Activated CD4-positive, alpha-beta memory T cell treated with anti-CD3 and anti-CD28 coated beads, Interleukin-2, amount 10 ng/mL, durations not matched to agents 7 days and 5 days (primary cell): ENCODE measurements at regions not wholly inside any gene's neighbourhood (a gene's known extent, or its start where the extent isn't known, plus 50 kb on each side); places are given as distances from the start of the nearest gene placed in this dataset.

ENCODE experiments used
- CTCF ChIA-PET: fragments of 350-600 bp; sonication (Branson Sonifier 250); formaldehyde crosslinking; loops from one replicate; lab custom pipeline; 2021; ENCODE audit warnings: antibody characterized with exemption, inconsistent platforms; lab: Charles Lee
- POLR2A ChIA-PET: fragments of 350-600 bp; sonication (Branson Sonifier 250); formaldehyde crosslinking; loops from one replicate; lab custom pipeline; 2021; ENCODE audit warnings: antibody characterized with exemption; lab: Charles Lee
- DNase-seq: peaks from one replicate; pipeline ENCODE4 v3.0.0-alpha.2; 2020
- H3K27ac Mint-ChIP-seq: one replicate; pipeline ENCODE4 v1.8.0; 2021; ENCODE audit warnings: mild to moderate bottlenecking, mixed read lengths
- H3K27me3 Mint-ChIP-seq: one replicate; pipeline ENCODE4 v1.8.0; 2021; ENCODE audit warnings: mixed read lengths
- H3K36me3 Mint-ChIP-seq: one replicate; pipeline ENCODE4 v1.8.0; 2021; ENCODE audit warnings: low read depth, mixed read lengths
- H3K4me1 Mint-ChIP-seq: one replicate; pipeline ENCODE4 v1.8.0; 2021; ENCODE audit warnings: mixed read lengths
- H3K4me3 Mint-ChIP-seq: one replicate; pipeline ENCODE4 v1.8.0; 2021; ENCODE audit warnings: mild to moderate bottlenecking, mixed read lengths
- H3K9me3 Mint-ChIP-seq: one replicate; pipeline ENCODE4 v1.8.0; 2021; ENCODE audit warnings: mixed read lengths

- ChIA-PET POLR2A (no interaction called here), CTCF (no interaction called here)
- no peak for DNase-seq
- Mint-ChIP-seq H3K36me3 (no peaks in the 10 kb centered on the region), H3K4me3 (no peak overlapping the region), H3K4me1 (no peaks in the 10 kb centered on the region), H3K9me3 (no peaks in the 10 kb centered on the region), H3K27ac (no peak overlapping the region), H3K27me3 (no peaks in the 10 kb centered on the region)
Observed at GRCh38 chr17:33493566-33493965, 200.5 kb upstream of the ASIC2 start.

GRCh38 chr17:33494151-33494550 is 201.1 kb upstream of the ASIC2 start:
- no peak overlapping the region for H3K27ac Mint-ChIP-seq
- no peak for DNase-seq
- no peaks in the 10 kb centered on the region for H3K36me3 Mint-ChIP-seq
- ChIA-PET CTCF (no interaction called here), POLR2A (no interaction called here)
- H3K27me3 Mint-ChIP-seq = no peaks in the 10 kb centered on the region
- H3K9me3 Mint-ChIP-seq = no peaks in the 10 kb centered on the region
- H3K4me1 Mint-ChIP-seq = no peaks in the 10 kb centered on the region
- no peak overlapping the region for H3K4me3 Mint-ChIP-seq

- Mint-ChIP-seq H3K9me3 (no peaks in the 10 kb centered on the region), H3K27ac (no peak overlapping the region), H3K4me1 (no peaks in the 10 kb centered on the region), H3K36me3 (no peaks in the 10 kb centered on the region), H3K27me3 (no peaks in the 10 kb centered on the region), H3K4me3 (no peak overlapping the region)
- no peak for DNase-seq
- POLR2A ChIA-PET = no interaction called here
- CTCF ChIA-PET = no interaction called here
Observed at GRCh38 chr17:33497623-33498022, 204.5 kb upstream of the ASIC2 start.

- H3K36me3 Mint-ChIP-seq = no peaks in the 10 kb centered on the region
- CTCF ChIA-PET = no interaction called here
- no peaks in the 10 kb centered on the region for H3K27me3 Mint-ChIP-seq
- H3K4me3 Mint-ChIP-seq = no peak overlapping the region
- no peaks in the 10 kb centered on the region for H3K9me3 Mint-ChIP-seq
- DNase-seq = no peak
- no peaks in the 10 kb centered on the region for H3K4me1 Mint-ChIP-seq
- POLR2A ChIA-PET = no interaction called here
- no peak overlapping the region for H3K27ac Mint-ChIP-seq
Observed at GRCh38 chr17:33498069-33498468, 205.0 kb upstream of the ASIC2 start.

- H3K36me3 Mint-ChIP-seq = no peaks in the 10 kb centered on the region
- no peak overlapping the region for H3K4me3 Mint-ChIP-seq
- POLR2A ChIA-PET = no interaction called here
- no peak overlapping the region for H3K27ac Mint-ChIP-seq
- H3K9me3 Mint-ChIP-seq = no peaks in the 10 kb centered on the region
- CTCF ChIA-PET = no interaction called here
- no peaks in the 10 kb centered on the region for H3K4me1 Mint-ChIP-seq
- peaks cover 1% of the 10 kb centered on the region for H3K27me3 Mint-ChIP-seq
- no peak for DNase-seq
Observed at GRCh38 chr17:33499040-33499439, 205.9 kb upstream of the ASIC2 start.

GRCh38 chr17:33500151-33500550 is 207.1 kb upstream of the ASIC2 start:
- H3K27ac Mint-ChIP-seq = no peak overlapping the region
- CTCF ChIA-PET = interaction anchor here (1.2 kb wide), 1 partner anchor 18 kb away, joined by 3 read pairs; no protein-coding TSS in a partner anchor

GRCh38 chr17:33501185-33501584 is 208.1 kb upstream of the ASIC2 start:
- ChIA-PET POLR2A (no interaction called here), CTCF (interaction anchor here (1.2 kb wide), 1 partner anchor 17 kb away, joined by 3 read pairs; no protein-coding TSS in a partner anchor)
- Mint-ChIP-seq H3K27me3 (peaks cover 9% of the 10 kb centered on the region), H3K4me3 (no peak overlapping the region), H3K27ac (no peak overlapping the region), H3K9me3 (no peaks in the 10 kb centered on the region), H3K36me3 (no peaks in the 10 kb centered on the region), H3K4me1 (no peaks in the 10 kb centered on the region)
- DNase-seq = no peak

More at GRCh38 chr17:33500151-33500550, 207.1 kb upstream of the ASIC2 start:
- Mint-ChIP-seq H3K36me3 (no peaks in the 10 kb centered on the region), H3K9me3 (no peaks in the 10 kb centered on the region), H3K27me3 (peaks cover 9% of the 10 kb centered on the region), H3K4me3 (no peak overlapping the region), H3K4me1 (no peaks in the 10 kb centered on the region)
- POLR2A ChIA-PET = no interaction called here
- DNase-seq = no peak

- Mint-ChIP-seq H3K27me3 (peaks cover 34% of the 10 kb centered on the region), H3K4me1 (peaks cover 6% of the 10 kb centered on the region), H3K27ac (no peak overlapping the region), H3K9me3 (no peaks in the 10 kb centered on the region), H3K4me3 (no peak overlapping the region), H3K36me3 (no peaks in the 10 kb centered on the region)
- CTCF ChIA-PET = no interaction called here
- DNase-seq = no peak
- POLR2A ChIA-PET = no interaction called here
Observed at GRCh38 chr17:33504571-33504970, 211.5 kb upstream of the ASIC2 start.

GRCh38 chr17:33506889-33507650 is 214.0 kb upstream of the ASIC2 start:
- POLR2A ChIA-PET = no interaction called here
- CTCF ChIA-PET = no interaction called here
- H3K27me3 Mint-ChIP-seq = peaks cover 36% of the 10 kb centered on the region
- no peak overlapping the region for H3K4me3 Mint-ChIP-seq
- peaks cover 17% of the 10 kb centered on the region for H3K4me1 Mint-ChIP-seq
- H3K9me3 Mint-ChIP-seq = peaks cover 5% of the 10 kb centered on the region
- DNase-seq = no peak
- no peaks in the 10 kb centered on the region for H3K36me3 Mint-ChIP-seq
- no peak overlapping the region for H3K27ac Mint-ChIP-seq

- no peak overlapping the region for H3K4me3 Mint-ChIP-seq
- peaks cover 42% of the 10 kb centered on the region for H3K27me3 Mint-ChIP-seq
- ChIA-PET POLR2A (no interaction called here), CTCF (no interaction called here)
- DNase-seq = no peak
- no peaks in the 10 kb centered on the region for H3K36me3 Mint-ChIP-seq
- peaks cover 7% of the 10 kb centered on the region for H3K9me3 Mint-ChIP-seq
- peaks cover 17% of the 10 kb centered on the region for H3K4me1 Mint-ChIP-seq
- no peak overlapping the region for H3K27ac Mint-ChIP-seq
Observed at GRCh38 chr17:33508215-33508614, 215.1 kb upstream of the ASIC2 start.

- ChIA-PET CTCF (no interaction called here), POLR2A (no interaction called here)
- peaks cover 17% of the 10 kb centered on the region for H3K4me1 Mint-ChIP-seq
- H3K4me3 Mint-ChIP-seq = no peak overlapping the region
- peaks cover 7% of the 10 kb centered on the region for H3K9me3 Mint-ChIP-seq
- no peak for DNase-seq
- no peaks in the 10 kb centered on the region for H3K36me3 Mint-ChIP-seq
- peaks cover 39% of the 10 kb centered on the region for H3K27me3 Mint-ChIP-seq
- H3K27ac Mint-ChIP-seq = no peak overlapping the region
Observed at GRCh38 chr17:33509331-33509730, 216.2 kb upstream of the ASIC2 start.

- DNase-seq = peak; percentile 41
- POLR2A ChIA-PET = no interaction called here
- CTCF ChIA-PET = interaction anchor here (0.8 kb wide), 1 partner anchor 9 kb away, joined by 3 read pairs; no protein-coding TSS in a partner anchor
- Mint-ChIP-seq H3K27ac (no peak overlapping the region), H3K36me3 (no peaks in the 10 kb centered on the region), H3K4me1 (peaks cover 16% of the 10 kb centered on the region), H3K9me3 (peaks cover 7% of the 10 kb centered on the region), H3K27me3 (peaks cover 35% of the 10 kb centered on the region), H3K4me3 (no peak overlapping the region)
Observed at GRCh38 chr17:33511670-33512069, 218.6 kb upstream of the ASIC2 start.

- Mint-ChIP-seq H3K27ac (no peak overlapping the region), H3K36me3 (no peaks in the 10 kb centered on the region), H3K9me3 (peaks cover 7% of the 10 kb centered on the region), H3K27me3 (peaks cover 31% of the 10 kb centered on the region), H3K4me3 (no peak overlapping the region), H3K4me1 (peaks cover 13% of the 10 kb centered on the region)
- no peak for DNase-seq
- ChIA-PET POLR2A (no interaction called here), CTCF (interaction anchor here (0.8 kb wide), 1 partner anchor 8 kb away, joined by 3 read pairs; no protein-coding TSS in a partner anchor)
Observed at GRCh38 chr17:33512113-33512512, 219.0 kb upstream of the ASIC2 start.

GRCh38 chr17:33513769-33514168 is 220.7 kb upstream of the ASIC2 start:
- DNase-seq = no peak
- Mint-ChIP-seq H3K4me1 (peaks cover 11% of the 10 kb centered on the region), H3K36me3 (no peaks in the 10 kb centered on the region), H3K9me3 (peaks cover 7% of the 10 kb centered on the region), H3K4me3 (no peak overlapping the region), H3K27ac (no peak overlapping the region), H3K27me3 (peaks cover 18% of the 10 kb centered on the region)
- CTCF ChIA-PET = interaction anchor here (0.9 kb wide), 1 partner anchor 161 kb away, joined by 3 read pairs; no protein-coding TSS in a partner anchor
- POLR2A ChIA-PET = no interaction called here
